Astrocyte (in vitro differentiated cells and primary cell): ENCODE measurements at regions not wholly inside any gene's neighbourhood (a gene's known extent, or its start where the extent isn't known, plus 50 kb on each side); places are given as distances from the start of the nearest gene placed in this dataset.

Source experiments
- DNase-seq: peaks from one replicate; pipeline ENCODE4 v3.0.0-alpha.2; 2010; ENCODE audit warnings: low read depth
- FAIRE-seq: peaks from 2 replicates; lab custom pipeline; 2011; peaks lifted over from hg19 to GRCh38; lab: Jason Lieb, UNC
- H2AFZ ChIP-seq: 2 replicates; pipeline ENCODE4 v1.6.0; 2012; ENCODE audit warnings: low read depth, low read length, inconsistent platforms
- H3K27ac ChIP-seq: 2 replicates; pipeline ENCODE4 v1.5.1; 2011; ENCODE audit warnings: low read depth, low read length, inconsistent platforms
- H3K27me3 ChIP-seq: 2 replicates; pipeline ENCODE4 v1.6.0; 2011; ENCODE audit warnings: low read length, inconsistent platforms; ENCODE audit not compliant: insufficient read depth
- H3K36me3 ChIP-seq: 2 replicates; pipeline ENCODE4 v1.5.1; 2011; ENCODE audit warnings: low read length, inconsistent platforms; ENCODE audit not compliant: insufficient read depth
- H3K4me1 ChIP-seq: 2 replicates; pipeline ENCODE4 v1.5.1; 2011; ENCODE audit warnings: low read length, inconsistent platforms; ENCODE audit not compliant: insufficient read depth
- H3K4me2 ChIP-seq: 2 replicates; pipeline ENCODE4 v1.6.0; 2012; ENCODE audit warnings: low read length, inconsistent platforms
- H3K4me3 ChIP-seq: 2 replicates; pipeline ENCODE4 v1.5.1; 2011; ENCODE audit warnings: low read depth, mild to moderate bottlenecking, low read length, inconsistent platforms; ENCODE audit not compliant: insufficient read depth
- H3K79me2 ChIP-seq: 2 replicates; pipeline ENCODE4 v1.6.0; 2012; ENCODE audit warnings: mild to moderate bottlenecking, low read length, inconsistent platforms; ENCODE audit not compliant: insufficient read depth
- H3K9ac ChIP-seq: 2 replicates; pipeline ENCODE4 v1.6.0; 2012; ENCODE audit warnings: mild to moderate bottlenecking, low read length, inconsistent platforms
- H3K9me3 ChIP-seq: 2 replicates; pipeline ENCODE4 v1.5.1; 2012; ENCODE audit warnings: low read depth, mild to moderate bottlenecking, low read length, inconsistent platforms; ENCODE audit not compliant: insufficient read depth
- H4K20me1 ChIP-seq: 2 replicates; pipeline ENCODE4 v1.6.0; 2012; ENCODE audit warnings: low read length, inconsistent platforms; ENCODE audit not compliant: insufficient read depth
- H3K27ac Mint-ChIP-seq: one replicate; pipeline ENCODE4 v1.8.0; 2021; ENCODE audit warnings: mild to moderate bottlenecking, mixed read lengths; ENCODE audit not compliant: unreplicated experiment
- H3K27me3 Mint-ChIP-seq: one replicate; pipeline ENCODE4 v1.8.0; 2021; ENCODE audit warnings: low read depth, mixed read lengths; ENCODE audit not compliant: unreplicated experiment
- H3K36me3 Mint-ChIP-seq: one replicate; pipeline ENCODE4 v1.8.0; 2021; ENCODE audit warnings: low read depth, mixed read lengths; ENCODE audit not compliant: unreplicated experiment
- H3K4me1 Mint-ChIP-seq: one replicate; pipeline ENCODE4 v1.8.0; 2021; ENCODE audit warnings: low read depth, mixed read lengths; ENCODE audit not compliant: unreplicated experiment
- H3K4me3 Mint-ChIP-seq: one replicate; pipeline ENCODE4 v1.8.0; 2021; ENCODE audit warnings: mild to moderate bottlenecking, moderate library complexity, mixed read lengths; ENCODE audit not compliant: unreplicated experiment
- H3K9me3 Mint-ChIP-seq: one replicate; pipeline ENCODE4 v1.8.0; 2021; ENCODE audit warnings: mild to moderate bottlenecking, mixed read lengths; ENCODE audit not compliant: unreplicated experiment
- EZH2 ChIP-seq: IDR thresholded peaks from 2 replicates; pipeline ENCODE4 v1.6.1; 2012; ENCODE audit warnings: mild to moderate bottlenecking, low read length, inconsistent platforms; ENCODE audit not compliant: insufficient read depth
- TF ChIP-seq, protein P1 (sequence below): IDR thresholded peaks from 2 replicates; pipeline ENCODE4 v1.5.1; 2011; ENCODE audit warnings: low read depth, mild to moderate bottlenecking, inconsistent platforms, low read length, moderate library complexity; ENCODE audit not compliant: insufficient read depth

DNA sequence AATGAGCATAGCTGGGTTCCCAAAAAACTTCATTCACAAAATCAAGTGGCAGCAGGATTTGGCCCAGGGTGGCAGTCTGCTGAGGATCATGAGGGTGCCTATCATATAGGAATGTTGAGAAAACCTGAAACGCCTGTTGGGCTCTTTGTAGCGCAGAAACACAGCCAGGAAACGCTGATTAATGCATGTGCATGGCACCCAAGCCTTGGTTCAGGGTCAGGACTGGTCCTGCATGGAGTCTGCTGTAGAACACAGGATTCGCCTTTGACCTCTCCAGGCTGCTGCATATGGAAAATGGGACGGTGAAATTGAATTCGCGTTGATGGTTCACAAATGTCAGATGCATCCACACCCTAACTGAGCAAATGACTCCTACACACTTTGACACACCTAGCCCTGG lies 227.9 kb upstream of the COPS8 start:
- Histone ChIP-seq H3K27me3 (no peaks in the 10 kb centered on the region), H3K4me1 (peaks cover 6% of the 10 kb centered on the region), H3K79me2 (no peaks in the 10 kb centered on the region), H3K36me3 (no peaks in the 10 kb centered on the region), H2AFZ (no peak overlapping the region), H3K27ac (no peak overlapping the region), H3K4me3 (no peak overlapping the region), H3K4me2 (no peak overlapping the region), H3K9ac (no peak overlapping the region), H4K20me1 (no peaks in the 10 kb centered on the region), H3K9me3 (no peaks in the 10 kb centered on the region)
- Mint-ChIP-seq H3K9me3 (peaks cover 4% of the 10 kb centered on the region), H3K36me3 (peaks cover 3% of the 10 kb centered on the region), H3K4me1 (peaks cover 8% of the 10 kb centered on the region), H3K27ac (no peak overlapping the region), H3K27me3 (peaks cover 15% of the 10 kb centered on the region), H3K4me3 (no peak overlapping the region)
- DNase-seq: no peak
- no peak for FAIRE-seq
- no peak for TF ChIP-seq EZH2
- TF ChIP-seq, protein P1, sequence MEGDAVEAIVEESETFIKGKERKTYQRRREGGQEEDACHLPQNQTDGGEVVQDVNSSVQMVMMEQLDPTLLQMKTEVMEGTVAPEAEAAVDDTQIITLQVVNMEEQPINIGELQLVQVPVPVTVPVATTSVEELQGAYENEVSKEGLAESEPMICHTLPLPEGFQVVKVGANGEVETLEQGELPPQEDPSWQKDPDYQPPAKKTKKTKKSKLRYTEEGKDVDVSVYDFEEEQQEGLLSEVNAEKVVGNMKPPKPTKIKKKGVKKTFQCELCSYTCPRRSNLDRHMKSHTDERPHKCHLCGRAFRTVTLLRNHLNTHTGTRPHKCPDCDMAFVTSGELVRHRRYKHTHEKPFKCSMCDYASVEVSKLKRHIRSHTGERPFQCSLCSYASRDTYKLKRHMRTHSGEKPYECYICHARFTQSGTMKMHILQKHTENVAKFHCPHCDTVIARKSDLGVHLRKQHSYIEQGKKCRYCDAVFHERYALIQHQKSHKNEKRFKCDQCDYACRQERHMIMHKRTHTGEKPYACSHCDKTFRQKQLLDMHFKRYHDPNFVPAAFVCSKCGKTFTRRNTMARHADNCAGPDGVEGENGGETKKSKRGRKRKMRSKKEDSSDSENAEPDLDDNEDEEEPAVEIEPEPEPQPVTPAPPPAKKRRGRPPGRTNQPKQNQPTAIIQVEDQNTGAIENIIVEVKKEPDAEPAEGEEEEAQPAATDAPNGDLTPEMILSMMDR: no peak

DNA sequence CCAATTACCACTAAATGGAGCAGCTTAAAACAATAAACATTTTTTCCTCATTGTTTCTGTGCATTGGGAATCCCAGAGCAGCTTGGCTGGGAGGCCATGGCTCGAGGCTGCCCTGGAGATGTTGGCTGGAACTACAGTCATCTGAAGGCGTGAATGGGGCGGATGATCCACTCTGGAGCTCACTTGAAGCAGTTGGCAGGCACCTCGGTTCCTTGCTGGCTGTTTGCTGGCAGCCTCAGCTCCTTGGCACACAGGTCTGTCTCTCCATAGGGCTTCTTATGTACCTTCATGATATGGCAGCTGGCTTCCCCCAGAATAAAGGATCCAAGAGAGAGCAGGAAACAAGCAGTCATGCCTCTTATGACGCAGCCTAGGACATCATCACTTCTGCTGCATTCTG lies 227.0 kb upstream of the COPS8 start:
- no peak for DNase-seq

GRCh38 chr2:236859908-236860307 lies 225.8 kb upstream of the COPS8 start:
- no peak for TF ChIP-seq EZH2
- TF ChIP-seq, protein P1: no peak
- no peak overlapping the region for H3K4me3 Mint-ChIP-seq
- Histone ChIP-seq H3K4me2 (no peak overlapping the region), H3K27ac (no peak overlapping the region), H3K79me2 (no peaks in the 10 kb centered on the region), H3K36me3 (no peaks in the 10 kb centered on the region), H4K20me1 (no peaks in the 10 kb centered on the region), H3K9ac (no peak overlapping the region), H3K27me3 (no peaks in the 10 kb centered on the region), H3K4me3 (no peak overlapping the region), H2AFZ (no peak overlapping the region), H3K9me3 (peaks cover 2% of the 10 kb centered on the region), H3K4me1 (peaks cover 13% of the 10 kb centered on the region)
- no peak for DNase-seq
- peaks cover 16% of the 10 kb centered on the region for H3K4me1 Mint-ChIP-seq
- no peak for FAIRE-seq
- H3K27me3 Mint-ChIP-seq: peaks cover 15% of the 10 kb centered on the region
- H3K36me3 Mint-ChIP-seq: peaks cover 3% of the 10 kb centered on the region
- H3K9me3 Mint-ChIP-seq: peaks cover 12% of the 10 kb centered on the region
- no peak overlapping the region for H3K27ac Mint-ChIP-seq

More for the DNA sequence above, 227.0 kb upstream of the COPS8 start:
- Histone ChIP-seq H3K4me1 (peaks cover 13% of the 10 kb centered on the region), H3K36me3 (no peaks in the 10 kb centered on the region), H3K9me3 (peaks cover 1% of the 10 kb centered on the region), H3K79me2 (no peaks in the 10 kb centered on the region), H3K27me3 (no peaks in the 10 kb centered on the region), H2AFZ (no peak overlapping the region), H3K4me2 (no peak overlapping the region), H4K20me1 (no peaks in the 10 kb centered on the region), H3K9ac (no peak overlapping the region), H3K4me3 (no peak overlapping the region), H3K27ac (no peak overlapping the region)
- Mint-ChIP-seq H3K9me3 (peaks cover 4% of the 10 kb centered on the region), H3K27ac (no peak overlapping the region), H3K36me3 (peaks cover 3% of the 10 kb centered on the region), H3K4me1 (peaks cover 16% of the 10 kb centered on the region), H3K27me3 (peaks cover 15% of the 10 kb centered on the region), H3K4me3 (no peak overlapping the region)
- TF ChIP-seq EZH2: no peak
- TF ChIP-seq, protein P1: no peak
- no peak for FAIRE-seq
